GM18517 (cell line): ENCODE measurements at regions not wholly inside any gene's neighbourhood (a gene's known extent, or its start where the extent isn't known, plus 50 kb on each side); places are given as distances from the start of the nearest gene placed in this dataset.
"Not testable (repeated sequence)": the region's sequence is repeated elsewhere in the genome, so short reads cannot be mapped to it uniquely, and the experiment has no call there.

Source experiments
- ATAC-seq: cut with Tn5 transposase; IDR thresholded peaks from one replicate; pipeline ENCODE4 v1.9.1; 2021; ENCODE audit warnings: mild to moderate bottlenecking, moderate library complexity; ENCODE audit not compliant: unreplicated experiment

DNA sequence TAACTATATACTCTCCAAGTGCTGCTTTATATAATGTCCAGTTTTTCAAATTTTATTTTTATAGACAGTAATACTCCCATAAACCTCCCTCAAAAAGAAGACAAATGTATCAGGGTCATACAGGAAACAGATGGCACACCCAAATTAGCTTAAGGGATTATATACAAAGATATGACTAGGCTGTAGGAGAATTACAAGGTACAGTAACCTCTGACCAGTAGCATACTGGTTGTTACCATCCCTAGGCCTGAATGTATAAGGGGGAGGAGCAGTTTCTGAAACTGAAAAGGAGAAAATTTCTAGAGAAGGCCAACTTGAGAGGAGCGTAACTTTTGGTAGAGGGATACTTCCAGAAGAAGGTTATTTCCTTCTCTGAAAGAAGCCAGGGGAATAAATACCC lies 122.6 kb upstream of the NBPF19 start:
- ATAC-seq, result not testable (repeated sequence)

DNA sequence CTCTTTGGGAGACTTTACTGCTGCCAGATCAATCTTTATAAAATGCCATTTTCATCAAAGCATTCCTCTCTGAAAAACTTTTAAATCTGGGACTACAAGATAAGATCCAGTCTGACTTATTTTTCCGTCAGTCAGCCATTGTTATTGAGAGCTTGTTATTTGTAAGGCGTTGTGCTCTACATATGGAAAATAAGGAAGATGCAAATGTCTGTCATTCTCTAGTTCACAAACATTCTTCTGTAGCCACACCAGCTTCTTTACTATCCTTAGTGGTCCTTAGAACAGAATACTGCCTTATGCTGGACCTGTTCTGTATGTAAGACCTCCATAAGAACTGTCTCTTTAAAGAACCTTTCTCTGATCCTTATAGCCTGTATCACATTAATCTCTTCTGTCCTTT lies 120.3 kb upstream of the NBPF19 start:
- not testable (repeated sequence) for ATAC-seq

GRCh38 chr1:149355748-149356147 lies 119.1 kb upstream of the NBPF19 start:
- not testable (repeated sequence) for ATAC-seq

- not testable (repeated sequence) for ATAC-seq
Observed at GRCh38 chr1:149356152-149356551, 118.7 kb upstream of the NBPF19 start.

DNA sequence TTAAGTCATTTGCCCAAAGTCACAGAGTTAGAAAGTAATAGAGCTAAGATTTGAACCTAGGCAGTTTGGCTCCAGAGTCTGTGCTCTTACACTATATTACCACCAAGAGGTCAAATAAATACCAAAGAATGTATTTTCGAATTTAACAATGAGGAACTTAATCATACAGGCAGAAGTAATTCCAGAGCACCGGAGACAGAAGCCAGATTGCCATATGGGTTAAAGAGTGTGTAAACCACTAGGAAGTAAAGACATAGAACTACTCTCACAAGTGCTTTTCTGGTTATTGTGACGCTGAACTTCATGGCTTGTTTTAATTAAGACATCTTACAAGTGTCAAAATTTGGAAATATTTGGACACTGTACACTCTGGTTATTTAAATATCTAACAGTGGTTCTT lies 114.5 kb upstream of the NBPF19 start:
- not testable (repeated sequence) for ATAC-seq

DNA sequence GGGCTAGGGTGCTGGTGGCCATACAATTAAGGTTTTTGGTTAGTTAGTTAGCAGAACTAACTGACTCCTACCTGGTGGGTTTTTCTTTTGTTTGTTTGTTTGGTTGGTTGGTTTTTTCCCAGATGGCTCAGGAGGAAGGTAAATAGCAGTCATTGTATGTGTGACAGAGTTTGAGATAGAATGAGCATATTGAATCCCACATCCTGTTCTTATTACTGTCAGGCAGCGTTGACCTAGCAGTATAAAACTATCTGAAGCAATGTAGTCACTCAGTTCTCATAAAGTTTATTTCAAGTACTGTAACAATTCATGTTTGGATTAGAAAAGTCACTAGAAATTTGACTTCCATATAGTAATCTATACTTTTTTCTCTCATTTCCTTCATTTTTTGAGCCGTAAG lies 113.5 kb upstream of the NBPF19 start:
- ATAC-seq, result not testable (repeated sequence)

- ATAC-seq, result not testable (repeated sequence)
Observed at GRCh38 chr1:149364188-149364981, 110.5 kb upstream of the NBPF19 start.

DNA sequence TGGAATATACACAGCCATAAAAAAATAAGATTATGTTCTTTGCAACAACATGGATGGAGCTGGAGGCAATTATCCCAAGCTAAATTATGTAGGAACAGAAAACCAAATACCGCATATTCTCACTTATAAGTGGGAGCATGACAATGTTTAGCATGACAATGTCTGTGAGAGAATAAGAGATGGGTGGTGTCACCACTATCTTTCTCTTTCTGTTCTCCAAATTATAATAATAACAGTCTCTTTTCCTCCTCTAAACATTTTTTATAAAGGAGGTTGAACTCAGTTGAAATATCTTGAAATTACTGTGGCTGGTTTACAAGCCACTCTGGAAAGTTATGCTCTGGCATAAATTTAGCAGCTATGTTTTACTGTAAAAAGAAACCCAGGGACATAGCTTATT lies 108.4 kb upstream of the NBPF19 start:
- ATAC-seq, result not testable (repeated sequence)

DNA sequence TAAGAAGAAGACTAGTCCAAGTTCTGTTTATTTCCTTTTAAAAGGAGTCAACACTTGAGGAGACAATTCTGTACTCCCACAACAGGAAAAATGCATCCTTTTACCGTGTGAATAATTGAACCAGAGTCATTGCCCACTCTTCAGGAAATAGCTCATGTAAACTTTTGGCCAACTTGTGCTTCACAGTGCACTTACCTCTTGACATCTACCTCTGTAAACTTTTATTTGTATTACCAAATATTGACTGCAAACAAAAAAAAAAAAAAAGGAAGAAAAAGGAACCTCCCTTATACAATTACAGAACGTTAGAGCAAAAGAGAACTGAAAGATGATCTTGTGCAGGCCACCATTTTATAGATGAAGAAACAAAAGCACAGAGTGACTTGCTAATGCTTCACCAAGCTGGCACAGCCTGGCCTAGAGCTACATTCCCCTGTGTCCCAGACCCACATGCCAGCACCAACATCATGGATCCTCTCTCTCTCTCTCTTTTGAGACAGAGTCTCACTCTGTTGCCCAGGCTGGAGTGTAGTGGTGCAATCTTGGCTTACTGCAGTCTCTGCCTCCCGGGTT lies 107.3 kb upstream of the NBPF19 start:
- not testable (repeated sequence) for ATAC-seq

- ATAC-seq, result not testable (repeated sequence)
Observed at GRCh38 chr1:149368337-149368736, 106.5 kb upstream of the NBPF19 start.

DNA sequence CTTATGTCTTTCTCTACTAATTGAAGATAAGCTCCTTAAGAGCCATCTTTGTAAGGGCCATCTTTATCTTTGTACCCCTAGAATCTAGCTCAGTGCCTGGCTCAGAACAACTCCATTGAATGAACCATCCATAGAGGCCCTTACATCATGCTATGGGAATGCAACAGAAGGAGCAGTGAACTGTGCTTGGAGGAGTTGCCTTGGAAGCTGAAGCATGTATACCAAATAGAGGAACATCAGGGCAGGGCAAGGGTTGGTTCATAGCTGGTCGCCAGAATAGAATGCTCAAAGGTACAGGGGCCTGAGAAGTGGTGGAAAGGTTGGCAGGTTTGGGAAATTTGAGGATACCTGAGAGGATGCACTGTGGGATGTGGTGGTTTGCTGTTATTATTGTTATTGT lies 105.8 kb upstream of the NBPF19 start:
- ATAC-seq, result not testable (repeated sequence)

DNA sequence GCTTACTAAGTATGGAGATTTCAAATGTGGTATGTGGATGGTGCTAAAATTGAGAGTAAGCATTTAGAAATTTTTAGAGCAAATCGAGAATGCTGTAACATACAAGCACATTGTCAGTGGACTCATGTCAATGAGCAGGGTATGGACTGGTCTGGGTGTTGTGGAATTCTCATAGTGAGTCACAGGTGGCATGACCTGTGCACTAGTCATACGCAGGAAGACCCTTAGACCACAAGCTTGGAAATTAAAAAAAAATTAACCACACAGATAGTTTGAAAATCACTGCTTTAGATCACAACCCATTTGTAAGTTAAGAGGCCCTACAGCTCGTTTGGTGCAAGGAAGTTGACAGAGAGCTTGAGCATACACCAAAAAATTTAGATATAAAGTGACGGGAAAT lies 102.9 kb upstream of the NBPF19 start:
- ATAC-seq, result not testable (repeated sequence)

DNA sequence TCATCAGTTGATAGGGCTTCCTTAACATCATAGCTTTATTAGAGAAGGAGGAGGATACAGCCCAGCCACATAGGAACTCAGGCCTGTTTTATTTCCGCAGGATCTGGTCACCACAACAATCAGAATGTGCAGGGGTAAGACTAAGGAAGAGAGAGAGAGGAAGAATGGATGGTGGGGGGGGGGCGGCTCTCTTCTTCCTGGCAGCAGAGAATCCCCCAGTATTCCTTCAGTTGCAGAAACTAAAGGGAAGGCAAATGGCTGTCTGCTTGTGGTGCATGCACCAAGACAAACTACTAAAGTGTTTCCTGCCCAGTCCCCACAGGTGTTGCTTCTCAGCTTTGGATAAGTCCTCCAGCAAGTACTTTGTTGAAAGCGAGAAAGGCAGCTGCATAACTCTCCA lies 96.4 kb upstream of the NBPF19 start:
- ATAC-seq, result not testable (repeated sequence)

DNA sequence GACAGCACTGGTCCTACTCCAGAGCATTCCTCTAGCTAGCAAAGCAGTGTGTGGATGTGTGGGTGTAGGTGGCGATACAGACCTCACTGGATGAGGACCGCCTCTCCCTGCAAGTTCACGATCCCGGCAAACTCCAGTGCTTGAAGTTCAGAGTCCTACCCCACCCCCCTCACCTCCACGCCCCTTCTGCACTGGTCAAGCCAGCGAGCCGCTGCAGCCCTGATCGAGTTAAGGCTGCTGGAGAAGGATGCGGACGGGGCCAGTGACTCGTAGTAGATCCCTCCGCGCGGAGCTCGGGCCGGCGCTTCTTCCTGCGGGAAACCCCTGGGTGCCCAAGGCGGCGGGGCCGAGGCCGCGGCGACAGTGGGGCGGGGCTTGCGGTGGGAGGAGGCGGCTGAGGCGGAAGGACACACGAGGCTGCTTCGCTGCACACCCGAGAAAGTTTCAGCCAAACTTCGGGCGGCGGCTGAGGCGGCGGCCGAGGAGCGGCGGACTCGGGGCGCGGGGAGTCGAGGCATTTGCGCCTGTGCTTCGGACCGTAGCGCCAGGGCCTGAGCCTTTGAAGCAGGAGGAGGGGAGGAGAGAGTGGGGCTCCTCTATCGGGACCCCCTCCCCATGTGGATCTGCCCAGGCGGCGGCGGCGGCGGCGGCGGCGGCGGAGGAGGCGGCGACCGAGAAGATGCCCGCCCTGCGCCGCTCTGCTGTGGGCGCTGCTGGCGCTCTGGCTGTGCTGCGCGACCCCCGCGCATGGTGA lies 84.5 kb upstream of the NBPF19 start:
- ATAC-seq, result not testable (repeated sequence)

- ATAC-seq, result not testable (repeated sequence)
Observed at GRCh38 chr1:149390931-149391330, 83.9 kb upstream of the NBPF19 start.

DNA sequence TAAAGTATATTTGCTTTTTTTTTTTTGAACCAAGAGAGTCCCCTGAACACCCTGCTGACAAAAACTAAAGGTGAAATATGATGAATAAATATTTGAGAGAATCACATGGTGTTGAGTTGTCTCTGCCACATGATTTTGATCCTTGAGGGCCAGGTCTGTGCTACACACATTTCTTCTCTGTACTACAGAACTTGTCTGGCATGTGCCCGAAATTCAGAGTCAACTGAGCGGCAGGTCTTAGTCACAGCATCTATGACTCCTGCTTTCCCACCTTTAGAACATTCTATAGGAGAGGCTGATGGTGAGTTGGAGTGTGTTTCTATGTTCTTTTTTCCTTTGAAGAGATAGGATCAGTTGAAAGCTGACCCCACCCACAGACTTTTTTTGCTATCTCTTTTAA lies 79.0 kb upstream of the NBPF19 start:
- ATAC-seq, result not testable (repeated sequence)

DNA sequence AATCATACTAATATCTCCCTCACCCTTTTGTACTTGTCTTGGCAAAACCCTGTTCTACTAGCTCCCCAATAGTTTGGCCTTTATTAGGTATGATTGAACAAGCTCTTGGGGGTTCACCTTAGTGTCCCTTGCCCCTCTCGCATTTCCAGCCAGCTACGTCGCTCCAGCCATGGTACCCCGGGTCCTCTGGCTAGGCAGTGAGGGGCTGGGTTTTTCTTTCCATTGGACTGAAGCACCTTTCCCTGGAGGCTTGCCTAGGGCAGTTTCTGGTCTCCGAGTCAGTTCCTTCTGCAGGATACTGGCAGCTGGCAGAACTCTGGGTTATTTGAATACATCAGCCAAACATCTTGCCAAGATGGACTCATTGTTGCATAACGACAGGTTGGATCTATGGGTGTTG lies 76.3 kb upstream of the NBPF19 start:
- ATAC-seq, result not testable (repeated sequence)

DNA sequence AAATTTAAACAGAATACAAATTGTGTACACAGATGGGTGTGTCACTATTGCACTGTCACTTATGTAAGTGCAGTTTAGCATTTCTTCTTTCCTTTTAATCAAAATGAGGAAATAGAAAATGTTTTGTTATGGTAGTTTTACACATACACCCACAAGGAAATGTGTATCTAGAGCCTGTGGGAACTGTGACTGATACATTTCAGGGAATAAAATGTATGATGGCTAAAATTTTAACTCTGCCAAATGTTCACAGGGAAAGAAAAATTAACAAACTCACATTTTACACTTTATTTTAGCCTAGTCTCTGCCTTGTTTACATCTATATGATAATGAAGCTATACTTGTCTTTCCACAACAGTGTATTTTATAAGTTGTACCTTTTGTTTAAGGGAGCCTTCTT lies 66.4 kb upstream of the NBPF19 start:
- not testable (repeated sequence) for ATAC-seq

DNA sequence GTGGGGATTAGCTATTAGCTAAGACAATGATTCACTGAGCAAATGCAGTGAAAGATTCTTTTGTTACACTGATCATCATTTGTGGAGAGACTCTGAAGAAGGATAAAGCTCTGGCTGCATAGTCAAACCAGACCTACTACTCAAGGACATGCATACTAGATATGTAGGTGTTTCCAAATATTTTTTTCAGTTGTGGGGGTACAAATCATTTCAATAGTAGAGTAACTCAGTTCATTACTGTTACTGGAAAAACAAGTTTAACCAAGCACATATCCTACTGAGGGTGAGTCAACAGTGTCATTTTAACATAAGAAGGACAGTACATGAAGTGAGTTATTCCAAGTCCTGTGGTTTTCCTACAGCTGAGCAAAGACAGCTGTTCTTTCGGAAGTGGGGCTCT lies 59.5 kb upstream of the NBPF19 start:
- not testable (repeated sequence) for ATAC-seq

DNA sequence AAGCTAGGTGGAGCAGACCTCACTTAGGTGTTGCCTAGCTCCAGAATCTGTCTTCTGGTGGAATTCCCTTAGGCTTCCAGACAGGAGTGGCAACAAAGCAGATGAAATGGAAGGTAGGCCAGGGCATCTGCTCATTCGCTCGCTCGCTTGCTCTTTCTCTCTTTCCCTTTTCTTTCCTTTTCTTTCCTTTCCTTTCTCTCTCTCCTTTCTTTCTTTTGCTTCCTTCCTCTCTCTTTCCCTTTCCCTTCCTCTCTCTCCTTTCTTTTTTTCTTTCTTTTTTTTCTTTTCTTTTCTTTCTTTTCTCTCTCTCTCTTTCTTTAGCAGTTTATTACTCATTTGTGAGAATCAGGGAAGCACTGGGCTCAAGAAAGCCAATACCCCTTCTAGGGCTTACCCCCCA lies 56.1 kb upstream of the NBPF19 start:
- not testable (repeated sequence) for ATAC-seq

DNA sequence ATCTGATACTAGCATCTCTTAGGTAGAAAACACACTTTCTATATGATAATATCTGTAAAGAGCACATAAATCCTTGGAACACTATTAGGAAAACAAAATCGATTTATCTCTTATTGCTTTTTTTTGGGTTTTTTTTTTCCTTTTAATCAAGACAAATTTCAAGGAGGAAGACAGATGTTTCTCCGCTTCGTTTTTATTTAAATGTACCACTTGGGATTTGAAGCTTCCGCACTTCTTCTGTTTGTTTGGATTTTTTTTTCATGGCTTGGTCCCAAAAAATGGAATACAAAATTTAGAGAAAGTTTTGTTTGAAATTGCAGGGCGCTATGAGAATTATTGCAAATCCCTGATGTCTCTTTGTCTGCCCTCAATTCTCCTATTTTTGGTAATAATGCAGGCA lies 51.7 kb upstream of the NBPF19 start:
- not testable (repeated sequence) for ATAC-seq
